ENCODE measurements at regions not wholly inside any gene's neighbourhood (a gene's known extent, or its start where the extent isn't known, plus 50 kb on each side); places are given as distances from the start of the nearest gene placed in this dataset.

- Histone ChIP-seq H3K36me3 (ENCODE audit: control insufficient read depth in 2 of 4, insufficient read depth in 4 of 4, low read length in 3 of 4) (no peaks in the 10 kb centered on the region), H3K4me2 (ENCODE audit: insufficient read depth in 1 of 2, low read depth in 2 of 2, low read length in 2 of 2) (no peak overlapping the region), H3K9me3 (ENCODE audit: insufficient read depth in 2 of 2, low read depth in 1 of 2, low read length in 1 of 2) (no peaks in the 10 kb centered on the region), H3K18ac (ENCODE audit: extremely low read depth, low read length) (no peak overlapping the region), H2BK12ac (ENCODE audit: low read depth, low read length) (no peak overlapping the region), H3K27ac (ENCODE audit: low read depth, low read length) (no peak overlapping the region), H2BK5ac (ENCODE audit: low read depth, low read length) (no peak overlapping the region), H3K9ac (replicated peaks in 1 of 4; ENCODE audit: extremely low read depth in 1 of 4, low read depth in 3 of 4, low read length in 3 of 4) (no peak overlapping the region), H4K8ac (ENCODE audit: extremely low read depth, insufficient read depth, low read length) (no peak overlapping the region), H4K5ac (ENCODE audit: insufficient read length, low read depth, low read length) (no peak overlapping the region), H3K4me3 (ENCODE audit: extremely low read depth in 1 of 4, insufficient read depth in 2 of 4, low read depth in 3 of 4, low read length in 4 of 4) (no peak overlapping the region), H3K4ac (replicated peaks; ENCODE audit: insufficient read length, low read depth, low read length) (no peak overlapping the region), H3K14ac (ENCODE audit: insufficient read length) (no peak overlapping the region), H2AK5ac (ENCODE audit: low read depth, low read length) (no peak overlapping the region), H4K91ac (replicated peaks; ENCODE audit: insufficient read length, low read length) (no peak overlapping the region), H3K79me2 (ENCODE audit: control insufficient read depth in 1 of 2, insufficient read depth in 2 of 2, low read length in 2 of 2) (no peaks in the 10 kb centered on the region), H3K56ac (replicated peaks; ENCODE audit: insufficient read length, low read depth, low read length) (no peak overlapping the region), H4K20me1 (replicated peaks in 1 of 2; ENCODE audit: control insufficient read depth in 1 of 2, insufficient read depth in 2 of 2, low read length in 2 of 2) (peaks cover 0 to 2% of the 10 kb centered on the region in 2 experiments), H3K27me3 (replicated peaks in 1 of 4; ENCODE audit: control insufficient read depth in 3 of 4, extremely low read depth in 1 of 4, insufficient read depth in 3 of 4, low read length in 3 of 4) (no peaks in the 10 kb centered on the region), H3K23me2 (ENCODE audit: low read depth, low read length) (peaks cover 11% of the 10 kb centered on the region; the same call in 1 of the 2 replicates), H2BK120ac (replicated peaks; ENCODE audit: low read depth, low read length) (no peak overlapping the region), H3K4me1 (replicated peaks in 1 of 4; ENCODE audit: control insufficient read depth in 3 of 4, insufficient read depth in 4 of 4, low read length in 3 of 4) (no peaks in the 10 kb centered on the region; a peak in 1 of 7 replicates), H2BK20ac (ENCODE audit: low read length) (no peak overlapping the region), H2BK15ac (ENCODE audit: low read length) (no peak overlapping the region), H2AFZ (ENCODE audit: low read length) (no peak overlapping the region), H3K79me1 (ENCODE audit: low read depth, low read length) (no peaks in the 10 kb centered on the region), H3K23ac (ENCODE audit: insufficient read length) (no peak overlapping the region)
- DNase-seq (ENCODE audit: low read depth in 1 of 2, low spot score in 2 of 2) (no peak), FAIRE-seq (no peak)
- ChIA-PET POLR2A (ENCODE audit: partially characterized antibody) (no interaction called here), CTCF (ENCODE audit: partially characterized antibody) (no interaction called here)
- WGBS, 2 experiments (ENCODE audit: extremely low coverage in 1 of 2, insufficient coverage in 1 of 2, insufficient read length in 1 of 2, insufficient replicate concordance in 2 of 2, low coverage in 1 of 2, low lambda C conversion rate in 2 of 2, missing lambda C conversion rate in 1 of 2): 83% methylated on average over 4 of the region's 4 CpGs; no CpG with 5 or more reads in 1 of the 2 experiments
- TF ChIP-seq BACH1 (IDR thresholded peaks at IDR 0.05; ENCODE audit: low read length) (no peak), TCF12 (IDR thresholded peaks at IDR 0.05; ENCODE audit: low read depth, low read length) (no peak), GTF2F1 (IDR thresholded peaks at IDR 0.05; ENCODE audit: borderline replicate concordance, low read depth, low read length) (no peak), KDM5A (IDR thresholded peaks at IDR 0.05; ENCODE audit: low read length) (no peak), RAD21 (IDR thresholded peaks at IDR 0.05 in 1 of 2, conservative IDR thresholded peaks at IDR 0.05 in 1 of 2; ENCODE audit: low read depth in 2 of 2, low read length in 2 of 2) (no peak), CHD2 (IDR thresholded peaks at IDR 0.05; ENCODE audit: low read length) (no peak), YY1 (IDR thresholded peaks at IDR 0.05; ENCODE audit: low read depth, low read length) (no peak), TEAD4 (IDR thresholded peaks at IDR 0.05; ENCODE audit: low read depth, low read length) (no peak)
Observed at GRCh38 chr22:27393371-27393770, 408.2 kb downstream of the MN1 start.

Data from H1 (cell line).